GM06990 (cell line): ENCODE measurements at regions not wholly inside any gene's neighbourhood (a gene's known extent, or its start where the extent isn't known, plus 50 kb on each side); places are given as distances from the start of the nearest gene placed in this dataset.

Source experiments
- DNase-seq: peaks from one replicate; pipeline ENCODE4 v3.0.0-alpha.2; 2011; ENCODE audit not compliant: insufficient read length; ENCODE audit errors: extremely low read depth
- H3K27me3 ChIP-seq: replicated peaks from 2 replicates; pipeline ENCODE4 v1.6.0; 2011; ENCODE audit warnings: low read length; ENCODE audit not compliant: control insufficient read depth, insufficient read depth
- H3K36me3 ChIP-seq: 2 replicates; pipeline ENCODE4 v1.5.1; 2011; ENCODE audit warnings: low read length; ENCODE audit not compliant: control insufficient read depth, insufficient read depth
- H3K4me3 ChIP-seq: replicated peaks from 2 replicates; pipeline ENCODE4 v1.5.1; 2011; ENCODE audit warnings: low read depth, mild to moderate bottlenecking, control low read depth, low read length
- CTCF ChIP-seq: IDR thresholded peaks from 2 replicates; pipeline ENCODE4 v1.5.1; 2011; ENCODE audit warnings: low read length, control low read depth, mild to moderate bottlenecking, inconsistent platforms; ENCODE audit not compliant: insufficient read depth, poor library complexity, severe bottlenecking

GRCh38 chr6:72522735-72523141, 99.1 kb upstream of the KCNQ5 start:
- H3K4me3 ChIP-seq, result no peak overlapping the region
- no peaks in the 10 kb centered on the region for H3K36me3 ChIP-seq
- peak; percentile 60 for TF ChIP-seq CTCF
- no peaks in the 10 kb centered on the region for H3K27me3 ChIP-seq
- peak; percentile 24 for DNase-seq

- Histone ChIP-seq H3K36me3 (no peaks in the 10 kb centered on the region), H3K4me3 (no peak overlapping the region), H3K27me3 (no peaks in the 10 kb centered on the region)
- TF ChIP-seq CTCF, result no peak
- DNase-seq, result no peak
Measured at GRCh38 chr6:72524011-72524645, 97.7 kb upstream of the KCNQ5 start.

- TF ChIP-seq CTCF, result no peak
- no peak for DNase-seq
- H3K27me3 ChIP-seq, result no peaks in the 10 kb centered on the region
- H3K4me3 ChIP-seq, result no peak overlapping the region
- H3K36me3 ChIP-seq, result no peaks in the 10 kb centered on the region
Measured at GRCh38 chr6:72525821-72526510, 95.9 kb upstream of the KCNQ5 start.

GRCh38 chr6:72530152-72530551, 91.7 kb upstream of the KCNQ5 start:
- no peak overlapping the region for H3K4me3 ChIP-seq
- H3K36me3 ChIP-seq, result no peaks in the 10 kb centered on the region
- TF ChIP-seq CTCF, result no peak
- no peaks in the 10 kb centered on the region; the same call in 1 of the 2 replicates for H3K27me3 ChIP-seq
- no peak for DNase-seq

- no peaks in the 10 kb centered on the region for H3K36me3 ChIP-seq
- no peak for TF ChIP-seq CTCF
Measured at GRCh38 chr6:72530750-72531149, 91.1 kb upstream of the KCNQ5 start.

More at GRCh38 chr6:72530750-72531149, 91.1 kb upstream of the KCNQ5 start:
- H3K27me3 ChIP-seq, result no peaks in the 10 kb centered on the region; the same call in 1 of the 2 replicates
- no peak for DNase-seq
- H3K4me3 ChIP-seq, result no peak overlapping the region
